ENCODE measurements at regions not wholly inside any gene's neighbourhood (a gene's known extent, or its start where the extent isn't known, plus 50 kb on each side); places are given as distances from the start of the nearest gene placed in this dataset.

DNA sequence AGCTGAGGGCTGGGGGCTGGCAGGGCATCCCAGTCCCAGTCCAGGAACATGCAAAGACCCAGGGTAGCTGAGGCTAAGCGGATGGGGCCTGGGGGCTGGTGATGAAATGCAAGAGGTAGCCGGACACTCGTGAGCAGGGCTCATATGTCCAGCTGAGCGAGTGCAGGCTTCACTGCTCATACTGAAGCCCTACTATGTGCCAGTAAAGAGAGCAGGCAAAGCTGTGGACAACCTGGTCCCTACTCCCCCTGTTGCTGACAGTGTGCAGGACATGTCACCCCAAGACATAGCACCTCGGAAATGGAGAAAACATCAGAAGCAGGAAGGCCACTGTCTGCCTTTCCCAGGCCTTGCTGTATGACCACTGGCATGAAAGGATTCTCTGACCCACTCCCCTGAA, 122.4 kb upstream of the STX18 start:
- TF ChIP-seq CTCF (IDR thresholded peaks at IDR 0.05 in 2 of 3, conservative IDR thresholded peaks at IDR 0.05 in 1 of 3; ENCODE audit: borderline replicate concordance in 1 of 3, insufficient read depth in 1 of 3, low read depth in 2 of 3, low read length in 2 of 3), result no peak
- TF ChIP-seq SP1 (IDR thresholded peaks at IDR 0.05; ENCODE audit: low read depth), result no peak
- no peak for TF ChIP-seq POLR2AphosphoS5 (IDR thresholded peaks at IDR 0.05; ENCODE audit: low read depth, low read length)
- TF ChIP-seq, protein P1, sequence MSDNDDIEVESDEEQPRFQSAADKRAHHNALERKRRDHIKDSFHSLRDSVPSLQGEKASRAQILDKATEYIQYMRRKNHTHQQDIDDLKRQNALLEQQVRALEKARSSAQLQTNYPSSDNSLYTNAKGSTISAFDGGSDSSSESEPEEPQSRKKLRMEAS (IDR thresholded peaks at IDR 0.05), result no peak
- no peak for TF ChIP-seq EGR1 (IDR thresholded peaks at IDR 0.05; ENCODE audit: low read depth)
- TF ChIP-seq POLR2A (IDR thresholded peaks at IDR 0.05; ENCODE audit: borderline replicate concordance, extremely low read depth, insufficient read depth, insufficient read length), result no peak
- no peak for TF ChIP-seq SRF (IDR thresholded peaks at IDR 0.05; ENCODE audit: low read depth)
- no peak for TF ChIP-seq EZH2phosphoT487 (IDR thresholded peaks at IDR 0.05; ENCODE audit: borderline replicate concordance)
- no peak for TF ChIP-seq EZH2 (IDR thresholded peaks at IDR 0.05)
- no peak for TF ChIP-seq ZFX (IDR thresholded peaks at IDR 0.05)
